ENCODE measurements at regions not wholly inside any gene's neighbourhood (a gene's known extent, or its start where the extent isn't known, plus 50 kb on each side); places are given as distances from the start of the nearest gene placed in this dataset.

- TF ChIP-seq REST (IDR thresholded peaks at IDR 0.05; ENCODE audit: insufficient read depth in 1 of 2, low read depth in 2 of 2, low read length in 1 of 2) (no peak), CTCF (IDR thresholded peaks at IDR 0.05) (no peak), SIN3A (IDR thresholded peaks at IDR 0.05; ENCODE audit: borderline replicate concordance, insufficient read depth, low read depth, low read length) (no peak), POLR2AphosphoS5 (IDR thresholded peaks at IDR 0.05; ENCODE audit: low read depth, low read length) (no peak), TCF7L2 (IDR thresholded peaks at IDR 0.05; ENCODE audit: low read depth, low read length) (no peak)
These were observed 375.0 kb upstream of the RGMB start for GRCh38 chr5:98398465-98398864.
